HG02610 (cell line): ENCODE measurements at regions not wholly inside any gene's neighbourhood (a gene's known extent, or its start where the extent isn't known, plus 50 kb on each side); places are given as distances from the start of the nearest gene placed in this dataset.

Source experiments
- ATAC-seq: cut with Tn5 transposase; IDR thresholded peaks from one replicate; pipeline ENCODE4 v1.9.1; 2021; ENCODE audit warnings: mild to moderate bottlenecking, moderate library complexity; ENCODE audit not compliant: unreplicated experiment

- ATAC-seq: peak; percentile 75
Measured at GRCh38 chr6:149147938-149148718, 169.4 kb upstream of the TAB2 start.

GRCh38 chr6:149149653-149150052, 167.9 kb upstream of the TAB2 start:
- ATAC-seq: no peak

GRCh38 chr6:149150301-149150700, 167.2 kb upstream of the TAB2 start:
- no peak for ATAC-seq

- ATAC-seq: no peak
Measured at GRCh38 chr6:149150801-149151398, 166.6 kb upstream of the TAB2 start.

GRCh38 chr6:149152521-149152920, 165.0 kb upstream of the TAB2 start:
- ATAC-seq: no peak

GRCh38 chr6:149153100-149153499, 164.4 kb upstream of the TAB2 start:
- no peak for ATAC-seq

- ATAC-seq: no peak
Measured at GRCh38 chr6:149153693-149154092, 163.8 kb upstream of the TAB2 start.

GRCh38 chr6:149154261-149154821, 163.2 kb upstream of the TAB2 start:
- ATAC-seq: no peak

- ATAC-seq: no peak
Measured at GRCh38 chr6:149157126-149157525, 160.4 kb upstream of the TAB2 start.

GRCh38 chr6:149158076-149158475, 159.4 kb upstream of the TAB2 start:
- no peak for ATAC-seq

- ATAC-seq: no peak
Measured at GRCh38 chr6:149160943-149161342, 156.6 kb upstream of the TAB2 start.

- no peak for ATAC-seq
Measured at GRCh38 chr6:149162924-149163323, 154.6 kb upstream of the TAB2 start.

GRCh38 chr6:149164199-149164750, 153.2 kb upstream of the TAB2 start:
- ATAC-seq: no peak

GRCh38 chr6:149166336-149166735, 151.2 kb upstream of the TAB2 start:
- no peak for ATAC-seq

- no peak for ATAC-seq
Measured at GRCh38 chr6:149166747-149167146, 150.8 kb upstream of the TAB2 start.

GRCh38 chr6:149168968-149169367, 148.5 kb upstream of the TAB2 start:
- no peak for ATAC-seq

- no peak for ATAC-seq
Measured at GRCh38 chr6:149169761-149170511, 147.6 kb upstream of the TAB2 start.

- ATAC-seq: no peak
Measured at GRCh38 chr6:149170564-149171452, 146.7 kb upstream of the TAB2 start.

- ATAC-seq: no peak
Measured at GRCh38 chr6:149173222-149173621, 144.3 kb upstream of the TAB2 start.

- ATAC-seq: no peak
Measured at GRCh38 chr6:149174962-149175361, 142.6 kb upstream of the TAB2 start.
